ENCODE measurements at regions not wholly inside any gene's neighbourhood (a gene's known extent, or its start where the extent isn't known, plus 50 kb on each side); places are given as distances from the start of the nearest gene placed in this dataset.

DNA sequence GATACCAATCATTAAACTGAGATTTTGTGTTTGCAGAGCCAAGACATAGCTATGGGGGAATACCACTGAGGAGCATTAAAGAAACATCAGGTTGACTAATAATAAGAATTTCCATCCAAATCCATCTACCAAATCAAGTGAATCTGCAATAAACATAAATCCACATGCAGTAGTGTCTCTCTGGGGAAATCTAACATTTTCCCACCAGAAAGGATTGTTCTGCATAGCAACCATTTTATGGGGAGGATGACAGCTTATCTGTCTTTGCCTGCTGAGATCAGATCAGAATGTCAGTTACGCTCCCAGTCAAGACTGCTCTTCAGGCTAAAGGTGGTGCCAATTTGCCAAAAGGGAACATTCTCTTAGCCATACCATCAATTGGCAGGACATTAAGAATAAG, 1098.9 kb upstream of the CHAC2 start:
- H3K9me3 ChIP-seq (ENCODE audit: control insufficient read depth in 3 of 3, low read length in 3 of 3) = peaks cover 0 to 5% (median 2%) of the 10 kb centered on the region in 3 donors
- no peak overlapping the region for H3K4me3 ChIP-seq (ENCODE audit: low read length in 3 of 3)
- H3K9ac ChIP-seq (ENCODE audit: low read depth in 1 of 3, low read length in 3 of 3) = no peak overlapping the region
- H3K36me3 ChIP-seq (ENCODE audit: control insufficient read depth in 3 of 3, insufficient read depth in 3 of 3, low read length in 3 of 3) = no peaks in the 10 kb centered on the region
- no peaks in the 10 kb centered on the region for H3K27me3 ChIP-seq (ENCODE audit: control insufficient read depth in 3 of 3, insufficient read depth in 3 of 3, low read length in 3 of 3)
- no peak overlapping the region for H3K27ac ChIP-seq (ENCODE audit: low read depth, low read length)
- no peaks in the 10 kb centered on the region for H3K4me1 ChIP-seq (ENCODE audit: control insufficient read depth in 3 of 3, insufficient read depth in 3 of 3, low read length in 3 of 3)

- Histone ChIP-seq H3K27ac (ENCODE audit: low read depth, low read length) (no peak overlapping the region), H3K9ac (ENCODE audit: low read depth in 1 of 3, low read length in 3 of 3) (no peak overlapping the region), H3K4me3 (ENCODE audit: low read length in 3 of 3) (no peak overlapping the region), H3K9me3 (ENCODE audit: control insufficient read depth in 3 of 3, low read length in 3 of 3) (peaks cover 0 to 2% (median 0%) of the 10 kb centered on the region in 3 donors), H3K4me1 (ENCODE audit: control insufficient read depth in 3 of 3, insufficient read depth in 3 of 3, low read length in 3 of 3) (no peaks in the 10 kb centered on the region), H3K36me3 (ENCODE audit: control insufficient read depth in 3 of 3, insufficient read depth in 3 of 3, low read length in 3 of 3) (no peaks in the 10 kb centered on the region), H3K27me3 (ENCODE audit: control insufficient read depth in 3 of 3, insufficient read depth in 3 of 3, low read length in 3 of 3) (no peaks in the 10 kb centered on the region)
Observed at GRCh38 chr2:52659546-52659945, 1108.1 kb upstream of the CHAC2 start.

GRCh38 chr2:52658598-52658997, 1109.0 kb upstream of the CHAC2 start:
- no peak overlapping the region for H3K4me3 ChIP-seq (ENCODE audit: low read length in 3 of 3)
- H3K9ac ChIP-seq (ENCODE audit: low read depth in 1 of 3, low read length in 3 of 3) = no peak overlapping the region
- no peaks in the 10 kb centered on the region for H3K27me3 ChIP-seq (ENCODE audit: control insufficient read depth in 3 of 3, insufficient read depth in 3 of 3, low read length in 3 of 3)
- H3K27ac ChIP-seq (ENCODE audit: low read depth, low read length) = no peak overlapping the region
- no peaks in the 10 kb centered on the region for H3K9me3 ChIP-seq (ENCODE audit: control insufficient read depth in 3 of 3, low read length in 3 of 3)
- H3K36me3 ChIP-seq (ENCODE audit: control insufficient read depth in 3 of 3, insufficient read depth in 3 of 3, low read length in 3 of 3) = no peaks in the 10 kb centered on the region
- H3K4me1 ChIP-seq (ENCODE audit: control insufficient read depth in 3 of 3, insufficient read depth in 3 of 3, low read length in 3 of 3) = no peaks in the 10 kb centered on the region

GRCh38 chr2:52639692-52640091, 1127.9 kb upstream of the CHAC2 start:
- H3K9ac ChIP-seq (ENCODE audit: low read depth in 1 of 3, low read length in 3 of 3) = no peak overlapping the region
- no peak overlapping the region for H3K27ac ChIP-seq (ENCODE audit: low read depth, low read length)
- no peaks in the 10 kb centered on the region for H3K36me3 ChIP-seq (ENCODE audit: control insufficient read depth in 3 of 3, insufficient read depth in 3 of 3, low read length in 3 of 3)
- no peaks in the 10 kb centered on the region for H3K4me1 ChIP-seq (ENCODE audit: control insufficient read depth in 3 of 3, insufficient read depth in 3 of 3, low read length in 3 of 3)
- H3K4me3 ChIP-seq (ENCODE audit: low read length in 3 of 3) = no peak overlapping the region
- peaks cover 0 to 5% (median 2%) of the 10 kb centered on the region in 3 donors for H3K9me3 ChIP-seq (ENCODE audit: control insufficient read depth in 3 of 3, low read length in 3 of 3)
- no peaks in the 10 kb centered on the region for H3K27me3 ChIP-seq (ENCODE audit: control insufficient read depth in 3 of 3, insufficient read depth in 3 of 3, low read length in 3 of 3)

DNA sequence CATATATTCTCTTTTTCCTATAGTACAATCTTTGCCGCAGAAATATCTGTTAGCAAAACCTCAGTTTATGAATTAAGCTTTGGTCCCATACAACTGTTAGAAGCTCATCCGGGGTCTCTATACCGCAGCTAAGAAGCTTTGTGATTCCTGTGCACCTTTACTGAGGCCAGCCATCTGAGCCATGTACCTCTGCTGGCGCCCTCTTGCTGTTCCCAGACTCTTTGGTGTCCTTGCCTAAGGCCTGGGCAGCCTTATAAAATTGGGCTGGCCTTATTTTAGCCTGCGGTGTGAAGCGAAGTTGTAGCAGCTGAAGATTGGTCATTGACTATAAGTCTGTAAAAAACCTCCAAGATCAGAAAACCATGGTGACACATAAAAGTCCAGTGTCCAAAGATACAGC, 1135.1 kb upstream of the CHAC2 start:
- H3K9me3 ChIP-seq (ENCODE audit: control insufficient read depth in 3 of 3, low read length in 3 of 3) = no peaks in the 10 kb centered on the region
- H3K4me3 ChIP-seq (ENCODE audit: low read length in 3 of 3) = no peak overlapping the region

DNA sequence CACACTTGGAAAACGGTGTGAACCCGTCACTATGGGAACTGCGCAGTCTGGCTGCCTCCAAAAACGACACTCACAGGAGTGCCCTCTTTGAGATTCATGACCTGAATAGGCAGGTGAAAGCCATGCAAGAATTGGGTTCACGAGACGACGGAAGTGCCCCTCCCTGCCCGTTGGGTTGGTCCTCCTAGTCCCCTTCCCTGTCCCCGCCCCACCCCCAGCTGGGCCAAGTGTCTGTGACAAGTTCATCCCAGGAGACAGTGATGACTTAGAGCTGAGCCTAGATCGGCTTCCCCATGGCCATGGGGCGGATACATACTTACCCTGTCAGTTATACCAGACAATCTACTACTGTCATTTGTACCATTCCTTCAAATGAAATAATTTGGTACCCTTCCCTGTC, 1137.7 kb upstream of the CHAC2 start:
- Histone ChIP-seq H3K4me1 (ENCODE audit: control insufficient read depth in 3 of 3, insufficient read depth in 3 of 3, low read length in 3 of 3) (no peaks in the 10 kb centered on the region), H3K9me3 (ENCODE audit: control insufficient read depth in 3 of 3, low read length in 3 of 3) (no peaks in the 10 kb centered on the region), H3K27ac (ENCODE audit: low read depth, low read length) (no peak overlapping the region), H3K9ac (ENCODE audit: low read depth in 1 of 3, low read length in 3 of 3) (no peak overlapping the region), H3K4me3 (ENCODE audit: low read length in 3 of 3) (no peak overlapping the region), H3K27me3 (ENCODE audit: control insufficient read depth in 3 of 3, insufficient read depth in 3 of 3, low read length in 3 of 3) (no peaks in the 10 kb centered on the region), H3K36me3 (ENCODE audit: control insufficient read depth in 3 of 3, insufficient read depth in 3 of 3, low read length in 3 of 3) (no peaks in the 10 kb centered on the region)

More for the DNA sequence above, 1135.1 kb upstream of the CHAC2 start:
- Histone ChIP-seq H3K27ac (ENCODE audit: low read depth, low read length) (no peak overlapping the region), H3K36me3 (ENCODE audit: control insufficient read depth in 3 of 3, insufficient read depth in 3 of 3, low read length in 3 of 3) (no peaks in the 10 kb centered on the region), H3K9ac (ENCODE audit: low read depth in 1 of 3, low read length in 3 of 3) (no peak overlapping the region), H3K4me1 (ENCODE audit: control insufficient read depth in 3 of 3, insufficient read depth in 3 of 3, low read length in 3 of 3) (no peaks in the 10 kb centered on the region), H3K27me3 (ENCODE audit: control insufficient read depth in 3 of 3, insufficient read depth in 3 of 3, low read length in 3 of 3) (no peaks in the 10 kb centered on the region)

DNA sequence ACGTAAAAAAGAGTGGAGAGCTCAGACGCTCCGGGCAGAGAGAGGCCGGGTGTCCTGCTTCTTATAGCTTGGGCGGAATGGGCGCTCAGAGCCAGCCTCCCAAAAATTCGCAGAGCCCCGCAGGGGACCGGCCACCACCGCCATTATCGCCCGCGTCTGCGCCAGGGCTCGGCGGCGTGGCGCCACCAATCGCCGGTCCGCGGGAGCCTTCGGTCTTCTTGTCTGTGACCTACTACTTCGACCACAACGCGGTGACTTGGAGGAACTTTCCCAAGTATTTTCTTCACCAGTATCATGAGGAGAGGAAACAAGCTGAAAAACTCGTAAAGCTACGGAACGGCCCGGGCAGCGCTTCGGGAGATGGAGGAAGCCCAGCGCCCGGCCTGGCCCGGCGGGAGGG, 1138.1 kb upstream of the CHAC2 start:
- Histone ChIP-seq H3K27ac (ENCODE audit: low read depth, low read length) (no peak overlapping the region), H3K9ac (ENCODE audit: low read depth in 1 of 3, low read length in 3 of 3) (no peak overlapping the region), H3K4me3 (ENCODE audit: low read length in 3 of 3) (no peak overlapping the region), H3K9me3 (ENCODE audit: control insufficient read depth in 3 of 3, low read length in 3 of 3) (no peaks in the 10 kb centered on the region), H3K27me3 (ENCODE audit: control insufficient read depth in 3 of 3, insufficient read depth in 3 of 3, low read length in 3 of 3) (no peaks in the 10 kb centered on the region), H3K36me3 (ENCODE audit: control insufficient read depth in 3 of 3, insufficient read depth in 3 of 3, low read length in 3 of 3) (no peaks in the 10 kb centered on the region), H3K4me1 (ENCODE audit: control insufficient read depth in 3 of 3, insufficient read depth in 3 of 3, low read length in 3 of 3) (no peaks in the 10 kb centered on the region)

GRCh38 chr2:52622266-52622665, 1145.3 kb upstream of the CHAC2 start:
- Histone ChIP-seq H3K36me3 (ENCODE audit: control insufficient read depth in 3 of 3, insufficient read depth in 3 of 3, low read length in 3 of 3) (no peaks in the 10 kb centered on the region), H3K9me3 (ENCODE audit: control insufficient read depth in 3 of 3, low read length in 3 of 3) (no peaks in the 10 kb centered on the region), H3K4me1 (ENCODE audit: control insufficient read depth in 3 of 3, insufficient read depth in 3 of 3, low read length in 3 of 3) (no peaks in the 10 kb centered on the region), H3K9ac (ENCODE audit: low read depth in 1 of 3, low read length in 3 of 3) (no peak overlapping the region), H3K27me3 (ENCODE audit: control insufficient read depth in 3 of 3, insufficient read depth in 3 of 3, low read length in 3 of 3) (no peaks in the 10 kb centered on the region), H3K27ac (ENCODE audit: low read depth, low read length) (no peak overlapping the region), H3K4me3 (ENCODE audit: low read length in 3 of 3) (no peak overlapping the region)

GRCh38 chr2:52613064-52613463, 1154.5 kb upstream of the CHAC2 start:
- Histone ChIP-seq H3K27me3 (ENCODE audit: control insufficient read depth in 3 of 3, insufficient read depth in 3 of 3, low read length in 3 of 3) (no peaks in the 10 kb centered on the region), H3K4me3 (ENCODE audit: low read length in 3 of 3) (no peak overlapping the region), H3K27ac (ENCODE audit: low read depth, low read length) (no peak overlapping the region), H3K9ac (ENCODE audit: low read depth in 1 of 3, low read length in 3 of 3) (no peak overlapping the region), H3K36me3 (ENCODE audit: control insufficient read depth in 3 of 3, insufficient read depth in 3 of 3, low read length in 3 of 3) (no peaks in the 10 kb centered on the region), H3K9me3 (ENCODE audit: control insufficient read depth in 3 of 3, low read length in 3 of 3) (no peaks in the 10 kb centered on the region), H3K4me1 (ENCODE audit: control insufficient read depth in 3 of 3, insufficient read depth in 3 of 3, low read length in 3 of 3) (no peaks in the 10 kb centered on the region)

- Histone ChIP-seq H3K27me3 (ENCODE audit: control insufficient read depth in 3 of 3, insufficient read depth in 3 of 3, low read length in 3 of 3) (no peaks in the 10 kb centered on the region), H3K27ac (ENCODE audit: low read depth, low read length) (no peak overlapping the region), H3K4me3 (ENCODE audit: low read length in 3 of 3) (no peak overlapping the region), H3K9ac (ENCODE audit: low read depth in 1 of 3, low read length in 3 of 3) (no peak overlapping the region), H3K9me3 (ENCODE audit: control insufficient read depth in 3 of 3, low read length in 3 of 3) (no peaks in the 10 kb centered on the region), H3K36me3 (ENCODE audit: control insufficient read depth in 3 of 3, insufficient read depth in 3 of 3, low read length in 3 of 3) (no peaks in the 10 kb centered on the region), H3K4me1 (ENCODE audit: control insufficient read depth in 3 of 3, insufficient read depth in 3 of 3, low read length in 3 of 3) (no peaks in the 10 kb centered on the region)
Observed at GRCh38 chr2:52611759-52612158, 1155.8 kb upstream of the CHAC2 start.

DNA sequence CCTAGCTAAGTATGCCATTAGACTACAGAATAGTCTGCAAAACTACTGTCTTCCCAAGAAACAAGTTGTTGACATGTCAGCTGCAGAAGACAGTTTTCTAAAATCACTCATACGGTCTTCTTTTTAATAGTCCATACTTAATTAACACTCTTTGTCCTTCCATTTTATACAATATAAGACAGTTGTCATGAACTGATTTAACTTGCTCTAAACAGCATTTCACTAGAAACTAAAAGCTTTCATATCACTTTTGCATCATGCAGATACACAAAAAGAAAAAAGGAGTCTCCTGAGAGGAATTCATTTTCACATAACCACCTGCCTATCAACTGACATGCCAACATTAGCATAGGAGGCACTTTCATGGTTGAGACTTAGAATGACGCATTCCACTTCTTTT, 1159.6 kb upstream of the CHAC2 start:
- Histone ChIP-seq H3K36me3 (ENCODE audit: control insufficient read depth in 3 of 3, insufficient read depth in 3 of 3, low read length in 3 of 3) (no peaks in the 10 kb centered on the region), H3K4me1 (ENCODE audit: control insufficient read depth in 3 of 3, insufficient read depth in 3 of 3, low read length in 3 of 3) (no peaks in the 10 kb centered on the region), H3K9me3 (ENCODE audit: control insufficient read depth in 3 of 3, low read length in 3 of 3) (no peaks in the 10 kb centered on the region), H3K27me3 (ENCODE audit: control insufficient read depth in 3 of 3, insufficient read depth in 3 of 3, low read length in 3 of 3) (no peaks in the 10 kb centered on the region), H3K9ac (ENCODE audit: low read depth in 1 of 3, low read length in 3 of 3) (no peak overlapping the region), H3K4me3 (ENCODE audit: low read length in 3 of 3) (no peak overlapping the region), H3K27ac (ENCODE audit: low read depth, low read length) (no peak overlapping the region)
